Loucy (cell line): ENCODE measurements at regions not wholly inside any gene's neighbourhood (a gene's known extent, or its start where the extent isn't known, plus 50 kb on each side); places are given as distances from the start of the nearest gene placed in this dataset.

Source experiments
- H2AFZ ChIP-seq: fragments of 200-600 bp; sonication (generic); 2 replicates; pipeline ENCODE4 v1.6.0; 2016; ENCODE audit warnings: antibody characterized with exemption, mild to moderate bottlenecking, low read length, moderate library complexity
- H3F3A ChIP-seq: fragments of 200-600 bp; 2 replicates; pipeline ENCODE4 v1.6.0; 2016; ENCODE audit warnings: antibody characterized with exemption, low read depth, mild to moderate bottlenecking
- H3K27me3 ChIP-seq: fragments of 200-600 bp; sonication (generic); 2 replicates; pipeline ENCODE4 v1.6.1; 2014; ENCODE audit warnings: low read length, mild to moderate bottlenecking; ENCODE audit not compliant: insufficient read depth, poor library complexity, severe bottlenecking
- H3K36me3 ChIP-seq: fragments of 200-600 bp; sonication (generic); 2 replicates; pipeline ENCODE4 v1.6.1; 2016; ENCODE audit warnings: low read length; ENCODE audit not compliant: insufficient read depth
- H3K4me1 ChIP-seq: fragments of 200-600 bp; sonication (generic); 2 replicates; pipeline ENCODE4 v1.5.1; 2014; ENCODE audit warnings: low read length, mild to moderate bottlenecking; ENCODE audit not compliant: insufficient read depth, poor library complexity, severe bottlenecking
- H3K4me2 ChIP-seq: fragments of 200-600 bp; sonication (generic); 2 replicates; pipeline ENCODE4 v1.6.0; 2014; ENCODE audit warnings: antibody characterized with exemption, low read length, low read depth, mild to moderate bottlenecking; ENCODE audit not compliant: poor library complexity, severe bottlenecking
- H3K4me3 ChIP-seq: fragments of 200-600 bp; sonication (generic); 2 replicates; pipeline ENCODE4 v1.5.1; 2014; ENCODE audit warnings: low read length, mild to moderate bottlenecking, mixed read lengths; ENCODE audit not compliant: poor library complexity, severe bottlenecking
- H3K79me2 ChIP-seq: fragments of 200-600 bp; sonication (generic); 2 replicates; pipeline ENCODE4 v1.6.1; 2014; ENCODE audit warnings: low read length; ENCODE audit not compliant: insufficient read depth
- H3K9ac ChIP-seq: fragments of 200-600 bp; sonication (generic); 2 replicates; pipeline ENCODE4 v1.6.0; 2014; ENCODE audit warnings: mild to moderate bottlenecking, low read depth, low read length, moderate library complexity; ENCODE audit not compliant: poor library complexity, severe bottlenecking
- H3K9me2 ChIP-seq: fragments of 200-600 bp; sonication (generic); replicated peaks from 2 replicates; pipeline ENCODE4 v1.6.1; 2016; ENCODE audit warnings: low read depth, low read length, mixed read lengths
- H3K9me3 ChIP-seq: fragments of 200-600 bp; sonication (generic); 2 replicates; pipeline ENCODE4 v1.6.1; 2014; ENCODE audit warnings: mild to moderate bottlenecking, antibody characterized with exemption, low read length, low read depth; ENCODE audit not compliant: insufficient read depth
- H4K20me1 ChIP-seq: fragments of 200-600 bp; sonication (generic); 2 replicates; pipeline ENCODE4 v1.6.0; 2014; ENCODE audit warnings: antibody characterized with exemption, low read length, mild to moderate bottlenecking; ENCODE audit not compliant: insufficient read depth, poor library complexity, severe bottlenecking
- CTCF ChIP-seq: fragments of 200-600 bp; sonication (generic); conservative IDR thresholded peaks from 2 replicates; pipeline ENCODE4 v1.5.1; 2014; ENCODE audit warnings: mild to moderate bottlenecking, antibody characterized with exemption, low read length
- EZH2phosphoT487 ChIP-seq: fragments of 200-600 bp; IDR thresholded peaks from 2 replicates; pipeline ENCODE4 v1.6.1; 2018; ENCODE audit warnings: antibody characterized with exemption, mild to moderate bottlenecking, moderate library complexity, borderline replicate concordance

DNA sequence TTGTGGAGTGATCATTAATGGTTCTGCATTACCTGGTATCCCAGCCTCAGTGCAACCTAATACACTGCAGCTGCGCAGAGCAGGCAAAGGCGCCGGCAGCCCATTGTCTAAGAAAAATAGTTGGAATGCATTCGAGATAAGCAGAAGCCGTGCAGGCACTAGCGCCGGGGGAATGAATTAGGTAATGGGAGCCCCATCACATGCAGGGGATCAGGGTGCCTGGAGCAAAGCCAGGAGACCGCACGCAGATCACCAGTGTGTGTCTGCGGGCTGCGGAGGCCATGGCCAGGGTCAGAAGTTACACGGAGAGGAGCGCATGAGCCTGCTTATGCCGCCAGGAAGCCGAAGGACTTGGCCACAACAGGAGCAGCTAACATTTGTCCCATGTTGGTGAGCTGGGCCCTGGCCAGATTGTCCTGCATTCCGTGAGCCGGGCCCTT lies 156.8 kb downstream of the DLL1 start:
- Histone ChIP-seq H3K4me3 (no peak overlapping the region), H3K9me3 (peaks cover 13% of the 10 kb centered on the region; the same call in 1 of the 2 replicates), H3K79me2 (no peaks in the 10 kb centered on the region), H2AFZ (no peak overlapping the region), H3K9ac (no peak overlapping the region), H3K36me3 (no peaks in the 10 kb centered on the region), H3K4me1 (no peaks in the 10 kb centered on the region), H3K27me3 (no peaks in the 10 kb centered on the region), H3K4me2 (no peak overlapping the region), H4K20me1 (no peaks in the 10 kb centered on the region), H3F3A (no peaks in the 10 kb centered on the region), H3K9me2 (no peaks in the 10 kb centered on the region)
- no peak for TF ChIP-seq EZH2phosphoT487
- no peak for TF ChIP-seq CTCF

DNA sequence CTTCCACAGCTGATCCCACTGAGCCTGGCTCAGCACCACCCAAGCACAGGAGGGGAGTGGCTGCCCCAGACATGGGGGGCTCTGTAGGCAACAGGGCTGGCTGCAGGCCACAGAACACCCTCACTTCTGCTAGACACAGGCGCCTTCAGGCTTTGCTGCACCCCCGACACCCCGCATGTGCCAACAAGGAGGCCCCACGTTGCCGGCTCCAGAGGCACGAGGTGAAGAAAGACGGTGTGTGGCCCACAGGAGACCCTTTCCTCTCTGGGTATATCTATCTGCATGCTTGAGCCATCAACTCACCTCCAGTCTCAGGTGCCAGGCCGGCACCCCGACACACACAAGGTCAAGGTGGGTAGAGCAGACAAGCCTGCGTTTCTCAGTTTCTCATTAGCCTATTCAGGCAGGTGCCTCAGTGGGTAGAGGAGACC lies 158.3 kb downstream of the DLL1 start:
- Histone ChIP-seq H3K36me3 (no peaks in the 10 kb centered on the region), H3F3A (no peaks in the 10 kb centered on the region), H4K20me1 (no peaks in the 10 kb centered on the region), H3K9me3 (peaks cover 13% of the 10 kb centered on the region; the same call in 1 of the 2 replicates), H3K4me3 (no peak overlapping the region), H3K4me2 (no peak overlapping the region), H3K9me2 (no peaks in the 10 kb centered on the region), H3K27me3 (no peaks in the 10 kb centered on the region), H3K79me2 (no peaks in the 10 kb centered on the region), H3K9ac (no peak overlapping the region), H3K4me1 (no peaks in the 10 kb centered on the region), H2AFZ (no peak overlapping the region)
- TF ChIP-seq CTCF (no peak), EZH2phosphoT487 (no peak)

DNA sequence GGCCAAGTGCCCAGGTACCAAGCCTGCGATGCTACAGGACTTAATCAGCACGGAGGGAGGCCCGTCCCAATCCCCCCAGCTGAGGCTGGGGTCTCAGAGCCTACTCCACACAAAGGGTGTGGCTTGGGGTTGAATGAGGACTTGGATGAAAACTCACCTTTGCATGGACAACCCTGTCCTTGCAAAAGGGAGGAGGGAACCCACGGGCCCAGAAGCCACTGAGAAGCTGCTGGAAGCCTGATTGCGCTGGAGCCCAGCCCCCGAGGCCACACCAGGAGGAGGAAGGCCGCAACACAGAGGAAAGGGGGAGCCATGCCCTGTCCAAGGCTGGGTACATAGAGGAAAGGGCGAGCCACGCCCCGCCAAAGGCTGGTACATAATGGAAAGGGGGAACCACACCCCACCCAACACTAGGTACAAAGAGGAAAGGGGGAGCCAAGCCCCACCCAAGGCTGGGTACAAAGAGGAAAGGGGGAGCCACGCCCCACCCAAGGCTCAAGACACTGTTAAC lies 158.8 kb downstream of the DLL1 start:
- Histone ChIP-seq H3K9me2 (no peaks in the 10 kb centered on the region), H4K20me1 (no peaks in the 10 kb centered on the region), H3K27me3 (no peaks in the 10 kb centered on the region), H3K4me3 (no peak overlapping the region), H3K4me2 (no peak overlapping the region), H3K79me2 (no peaks in the 10 kb centered on the region), H3K4me1 (no peaks in the 10 kb centered on the region), H3K9ac (no peak overlapping the region), H3K36me3 (no peaks in the 10 kb centered on the region), H3K9me3 (peaks cover 13% of the 10 kb centered on the region; the same call in 1 of the 2 replicates), H3F3A (no peaks in the 10 kb centered on the region), H2AFZ (no peak overlapping the region)
- TF ChIP-seq CTCF, result no peak
- no peak for TF ChIP-seq EZH2phosphoT487
